Right kidney (tissue), 1 donor: ENCODE measurements at regions not wholly inside any gene's neighbourhood (a gene's known extent, or its start where the extent isn't known, plus 50 kb on each side); places are given as distances from the start of the nearest gene placed in this dataset.

Experiments used
- DNase-seq: peaks from one replicate; pipeline ENCODE4 v3.0.0-alpha.2; 2016

DNA sequence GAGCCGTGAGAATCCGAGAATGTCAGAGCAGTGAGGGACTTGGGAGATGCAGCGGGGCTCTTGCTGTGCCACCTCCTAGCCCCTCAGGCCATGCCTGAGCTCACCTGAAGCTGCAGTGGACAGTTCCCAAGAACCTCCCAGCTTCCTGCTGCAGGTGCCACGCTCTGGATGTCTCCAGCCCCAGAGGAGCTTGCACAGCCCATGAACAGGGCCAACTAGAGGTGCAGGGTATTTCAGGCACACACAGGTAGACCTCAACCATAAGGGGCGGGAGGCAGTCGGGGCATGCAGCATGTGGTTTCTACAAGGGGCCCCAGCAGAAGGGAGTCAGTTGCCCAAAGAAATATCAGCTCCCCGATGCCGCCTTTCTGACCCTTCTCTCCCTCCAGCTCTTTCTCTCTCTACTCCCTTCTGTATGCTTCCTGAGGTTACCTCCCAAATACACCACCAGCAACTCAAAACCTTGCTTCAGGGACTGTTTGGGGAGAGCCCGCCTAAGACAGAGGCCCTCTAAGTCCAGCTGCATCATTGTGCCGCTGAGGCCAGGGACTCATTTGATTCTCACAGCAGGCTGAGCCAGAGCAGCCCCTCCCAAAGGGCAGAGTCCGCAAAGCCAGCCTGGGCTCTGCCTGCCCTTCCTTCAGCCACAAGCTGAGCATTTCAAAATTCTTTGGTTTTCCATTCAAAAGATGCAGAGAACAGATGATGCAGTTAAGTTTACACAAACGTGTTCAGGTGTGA lies 209.8 kb downstream of the MATN1 start:
- DNase-seq = no peak

DNA sequence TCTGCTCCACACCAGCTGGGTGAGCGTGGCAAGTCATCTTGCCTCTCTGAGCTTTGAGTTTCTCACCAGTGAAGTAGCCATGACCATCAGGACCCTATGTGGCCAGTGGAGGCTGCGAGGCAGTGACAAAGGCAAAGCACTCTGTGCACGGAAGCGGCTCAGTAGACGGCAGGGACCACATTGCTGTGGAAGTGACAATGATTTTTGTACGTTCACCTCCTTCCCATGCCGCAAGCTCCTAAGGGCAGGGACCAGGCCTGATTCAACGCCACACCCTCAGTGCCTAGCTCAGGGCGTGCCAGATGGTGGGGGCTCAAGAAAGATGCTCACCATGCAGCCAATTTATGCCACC lies 210.5 kb downstream of the MATN1 start:
- DNase-seq = no peak

DNA sequence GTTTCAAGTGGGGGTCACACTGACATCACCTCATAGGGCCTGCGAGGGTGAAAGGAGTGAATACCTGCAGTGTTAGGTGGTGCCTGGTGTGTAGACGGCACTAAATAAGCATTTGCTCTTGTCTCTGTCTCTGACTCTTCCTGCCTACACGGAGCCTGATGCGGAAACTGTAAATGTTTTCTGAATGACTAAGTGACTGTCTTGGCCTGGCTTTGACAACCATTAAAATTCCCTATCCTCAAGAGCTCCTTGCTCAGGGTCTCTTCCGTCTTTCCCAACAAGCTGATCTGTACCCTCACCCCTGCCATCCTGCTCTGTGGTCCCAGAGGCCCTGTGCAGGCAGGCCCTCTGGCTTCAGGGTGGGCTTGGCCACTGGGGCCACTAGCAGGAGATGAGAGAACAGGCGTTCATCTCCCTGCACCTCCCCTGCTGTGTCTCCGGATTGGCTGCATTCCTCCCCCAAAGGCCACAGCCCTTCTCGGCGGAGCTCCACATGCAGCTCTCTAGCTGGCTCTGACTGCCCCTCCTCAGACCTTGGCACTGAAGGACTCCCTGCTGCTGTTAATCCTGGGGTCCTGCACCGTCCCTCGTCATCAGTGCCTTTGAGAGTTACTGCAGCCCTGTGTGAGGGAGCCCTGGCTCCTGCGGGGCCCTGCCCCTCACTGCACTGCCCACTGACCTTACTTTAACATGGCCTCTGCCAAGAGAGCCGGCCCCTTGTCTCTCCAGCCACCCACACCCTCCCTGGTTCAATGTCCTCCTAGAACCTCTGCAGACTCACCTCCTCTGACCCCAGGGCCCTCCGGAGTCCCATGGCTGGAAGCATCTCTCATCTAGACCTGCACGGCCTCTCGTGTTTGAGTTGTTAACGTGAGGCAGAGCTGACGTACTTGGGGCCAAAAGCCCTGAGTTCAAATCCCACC lies 211.1 kb downstream of the MATN1 start:
- DNase-seq = no peak

DNA sequence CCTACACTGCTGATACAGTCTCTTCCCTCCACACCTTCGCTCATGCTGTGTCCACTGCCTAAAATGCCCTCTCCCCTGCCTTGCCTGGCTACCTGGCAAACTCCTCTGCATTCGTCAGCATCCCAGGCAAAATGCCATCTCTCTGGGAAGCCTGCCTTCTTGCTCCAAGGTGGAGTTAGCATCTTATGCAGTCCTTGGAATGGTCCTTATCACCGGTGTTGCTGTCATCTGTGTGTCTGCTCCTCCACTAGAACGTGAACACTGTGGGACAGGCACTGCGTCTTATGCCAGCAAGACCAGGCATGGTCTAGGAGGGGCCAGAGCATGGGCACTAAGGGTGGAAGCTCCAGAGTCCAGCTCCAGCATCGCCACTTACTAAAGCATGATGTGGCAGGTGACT lies 211.8 kb downstream of the MATN1 start:
- DNase-seq = no peak

DNA sequence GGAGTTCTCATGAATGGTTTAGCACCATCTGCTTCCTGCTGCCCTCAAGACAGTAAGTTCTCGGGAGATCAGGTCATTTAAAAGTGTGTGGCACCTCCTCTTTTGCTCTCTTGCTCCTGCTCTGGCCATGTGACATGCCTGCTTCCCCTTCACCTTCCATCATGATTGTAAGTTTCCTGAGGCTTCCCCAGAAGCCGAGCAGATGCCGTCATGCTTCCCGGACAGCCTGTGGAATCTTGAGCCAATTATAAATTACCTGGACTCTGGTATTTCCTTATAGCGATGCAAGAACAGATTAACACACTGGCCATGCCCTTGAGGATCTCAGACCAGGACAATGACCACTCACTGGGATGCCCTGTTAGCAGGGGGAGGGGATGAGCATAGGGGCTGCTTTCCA lies 212.3 kb downstream of the MATN1 start:
- DNase-seq = no peak

DNA sequence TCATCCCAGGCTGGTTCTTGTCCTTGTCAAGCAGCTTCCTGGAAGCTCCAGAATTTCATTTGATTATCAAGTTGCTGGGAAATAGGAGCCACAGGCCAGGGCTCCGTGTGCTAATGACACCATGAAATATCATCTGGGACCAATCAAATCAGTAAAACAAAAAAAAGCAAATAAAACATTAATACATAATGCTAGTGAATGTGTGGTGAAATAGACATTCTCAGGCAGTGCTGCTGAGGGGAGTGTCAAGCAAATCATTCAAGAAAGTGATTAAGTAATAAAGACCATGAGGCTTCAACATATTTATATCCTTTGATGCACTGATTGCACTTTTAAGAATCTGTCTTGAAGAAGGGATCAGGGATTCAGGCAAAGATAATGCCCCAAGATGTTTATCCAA lies 213.7 kb downstream of the MATN1 start:
- no peak for DNase-seq

DNA sequence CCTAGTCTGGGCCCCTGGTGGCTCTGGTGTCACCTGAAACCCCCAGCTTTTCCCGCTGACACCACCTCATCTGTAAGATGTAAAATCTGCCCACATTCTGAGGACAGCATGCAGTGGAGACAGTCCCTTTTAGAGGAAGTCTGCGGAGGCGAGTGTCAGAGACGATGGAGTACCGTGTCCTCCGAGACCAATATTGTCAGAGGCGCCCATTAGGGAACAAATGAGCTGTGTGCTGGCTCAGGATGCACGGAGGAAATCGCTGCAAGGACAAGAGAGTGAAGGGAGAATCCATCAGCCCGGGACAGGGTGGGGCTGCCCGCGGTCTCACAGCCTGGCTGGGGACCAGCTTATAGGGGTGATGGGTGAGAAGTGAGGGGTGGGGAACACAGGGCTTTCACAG lies 214.8 kb downstream of the MATN1 start:
- no peak for DNase-seq

DNA sequence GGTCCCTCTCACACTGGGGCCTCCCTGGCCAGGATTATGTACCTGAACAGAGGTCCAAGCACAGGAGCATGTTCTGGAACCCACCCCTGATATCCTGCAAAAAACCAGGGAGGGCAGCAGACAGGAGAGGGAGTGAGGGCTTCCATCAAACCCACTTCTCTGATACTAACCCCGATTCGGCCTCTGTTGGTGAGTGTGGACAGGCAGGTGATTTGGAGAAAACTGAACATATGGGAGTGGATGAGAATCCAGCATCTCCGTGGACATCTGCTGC lies 215.3 kb downstream of the MATN1 start:
- no peak for DNase-seq

DNA sequence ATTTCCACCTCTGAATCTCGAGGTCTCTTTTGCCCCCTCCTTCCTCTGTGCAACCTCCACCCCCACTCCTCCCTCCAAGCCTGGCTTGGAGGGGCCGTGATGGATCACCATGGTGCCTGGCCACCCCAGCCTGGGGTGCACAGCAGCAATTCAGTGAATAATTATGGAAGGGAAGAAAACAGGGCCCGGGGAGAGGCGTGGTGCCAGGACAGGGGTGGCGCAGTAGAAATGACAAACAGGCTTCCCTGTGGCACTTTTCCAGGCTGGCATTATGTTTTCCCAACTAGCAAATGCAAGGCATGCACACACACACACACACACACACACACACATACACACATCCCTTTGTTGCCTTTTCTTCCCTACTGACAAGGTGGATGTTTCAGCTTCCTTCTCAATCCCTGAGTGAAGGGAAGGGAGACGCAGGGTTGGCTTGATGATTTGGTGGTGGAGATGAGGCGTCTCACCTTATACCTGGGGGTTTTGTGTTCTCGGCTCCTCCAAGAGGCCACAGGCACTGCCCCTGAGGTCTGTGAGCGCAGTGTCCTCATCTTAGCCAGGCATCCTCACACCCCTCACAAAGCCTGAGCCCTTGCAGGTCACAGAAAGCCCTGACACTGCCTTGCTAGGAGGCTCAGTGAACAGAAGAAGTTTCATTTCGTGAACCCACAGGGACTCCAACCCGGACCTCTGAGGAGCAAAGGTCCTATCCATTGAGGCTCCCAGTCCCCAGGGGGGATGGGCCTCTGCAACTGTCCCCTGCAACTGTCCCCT lies 215.8 kb downstream of the MATN1 start:
- DNase-seq = no peak

DNA sequence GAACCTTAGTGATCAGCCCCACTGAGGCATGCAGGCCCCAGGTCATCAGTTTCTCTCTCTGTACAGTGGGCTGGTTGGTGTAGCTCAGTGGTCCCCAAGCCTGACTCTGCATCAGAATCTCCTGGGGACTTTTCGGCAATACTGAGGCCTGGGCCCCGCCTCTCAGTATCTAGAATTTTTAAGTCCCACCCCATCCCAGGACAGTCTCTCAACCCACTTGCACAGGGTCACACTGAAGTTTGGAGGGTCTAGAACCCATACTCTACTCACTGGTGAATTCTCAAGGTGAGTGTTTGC lies 216.4 kb downstream of the MATN1 start:
- DNase-seq = no peak

DNA sequence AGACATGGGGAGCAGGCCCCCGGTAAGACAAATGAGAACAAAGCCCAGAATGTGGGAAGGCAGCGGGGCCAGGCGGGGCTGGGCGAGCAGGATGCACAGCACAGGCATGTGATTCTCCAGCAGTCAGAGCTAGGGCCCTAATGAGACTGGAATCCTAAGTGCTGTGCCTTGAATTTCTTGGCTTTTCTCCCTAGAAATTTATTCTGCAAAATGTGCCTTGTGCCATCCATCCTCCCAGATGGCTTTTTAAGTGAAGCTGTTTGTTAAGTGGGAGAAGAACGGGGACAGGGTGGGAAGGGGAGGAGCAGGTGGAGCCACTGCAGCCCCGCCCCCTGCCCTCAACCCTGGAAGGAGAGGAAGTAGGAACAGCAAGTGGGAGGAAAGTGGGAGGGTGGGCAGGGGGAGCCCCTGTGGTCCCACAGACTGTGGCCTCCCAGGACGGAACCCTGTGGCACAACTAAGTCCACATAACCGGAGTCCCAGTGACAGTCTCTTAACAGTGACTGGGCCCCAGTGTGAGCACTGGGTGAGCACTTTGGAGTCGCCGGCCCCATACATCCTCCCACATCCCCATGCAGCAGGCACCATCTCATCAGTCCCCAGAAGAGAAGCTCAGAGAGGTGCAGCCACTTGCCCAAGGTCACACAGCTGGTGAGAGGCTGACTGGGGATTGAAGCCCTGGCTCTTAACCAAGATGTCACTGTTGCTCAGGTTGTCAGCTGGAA lies 216.9 kb downstream of the MATN1 start:
- DNase-seq = no peak

DNA sequence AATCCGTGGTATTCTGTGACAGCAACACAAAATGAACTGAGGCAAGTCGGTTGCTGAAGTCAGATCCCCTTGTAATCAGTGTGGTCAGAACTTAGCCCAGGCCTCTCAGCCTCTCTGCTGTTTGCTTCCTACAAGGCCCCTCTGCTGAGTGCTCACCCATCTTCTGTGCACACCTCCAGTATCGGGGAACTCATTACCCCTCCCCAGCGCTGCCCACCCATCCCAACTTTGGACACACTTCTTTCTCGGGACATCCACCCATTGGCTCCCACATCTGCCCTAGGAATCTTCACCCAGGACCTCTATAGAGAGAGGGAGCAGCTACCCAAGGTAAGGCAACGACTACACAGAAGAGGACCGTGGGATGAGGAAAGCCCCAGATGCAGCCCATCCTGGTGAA lies 217.5 kb downstream of the MATN1 start:
- no peak for DNase-seq

DNA sequence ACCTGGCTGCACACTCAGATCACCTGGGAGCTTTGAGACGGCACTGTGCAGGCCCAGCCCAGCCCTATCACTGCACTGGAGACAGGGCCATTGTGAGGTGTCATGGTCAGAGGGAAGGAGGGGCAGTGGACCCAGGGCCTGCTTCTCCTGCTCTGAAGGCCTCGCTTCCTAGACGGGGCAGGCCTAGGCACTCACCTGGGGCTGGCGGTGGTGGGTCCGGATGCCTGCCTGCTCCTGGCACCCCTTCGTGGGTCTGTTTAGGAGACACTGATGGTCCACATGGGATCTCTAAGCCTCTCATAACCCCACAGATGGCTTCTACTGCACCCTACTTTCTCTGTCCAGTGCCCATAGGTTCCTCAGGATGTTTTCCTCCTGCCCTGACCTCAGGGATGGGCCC lies 230.9 kb downstream of the MATN1 start:
- no peak for DNase-seq

DNA sequence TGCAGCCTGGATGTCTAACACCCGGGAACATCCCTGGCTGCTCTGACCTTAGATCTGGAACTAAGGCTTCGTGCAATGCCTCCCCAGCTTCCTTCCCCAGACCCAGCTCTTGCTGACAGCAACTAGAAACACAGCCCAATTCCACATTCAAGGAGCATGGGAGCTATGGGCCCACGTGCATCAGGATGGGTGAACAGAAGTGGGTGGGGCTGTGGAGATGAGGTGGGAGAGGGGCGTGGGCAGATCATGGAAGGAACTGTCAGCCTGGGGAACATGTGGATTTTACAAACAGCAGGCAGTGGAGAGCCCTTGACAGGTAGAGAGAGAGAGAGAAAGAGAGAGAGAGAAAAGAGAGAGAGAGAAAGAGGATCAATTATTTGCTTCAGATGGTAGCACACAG lies 231.6 kb downstream of the MATN1 start:
- DNase-seq = no peak

DNA sequence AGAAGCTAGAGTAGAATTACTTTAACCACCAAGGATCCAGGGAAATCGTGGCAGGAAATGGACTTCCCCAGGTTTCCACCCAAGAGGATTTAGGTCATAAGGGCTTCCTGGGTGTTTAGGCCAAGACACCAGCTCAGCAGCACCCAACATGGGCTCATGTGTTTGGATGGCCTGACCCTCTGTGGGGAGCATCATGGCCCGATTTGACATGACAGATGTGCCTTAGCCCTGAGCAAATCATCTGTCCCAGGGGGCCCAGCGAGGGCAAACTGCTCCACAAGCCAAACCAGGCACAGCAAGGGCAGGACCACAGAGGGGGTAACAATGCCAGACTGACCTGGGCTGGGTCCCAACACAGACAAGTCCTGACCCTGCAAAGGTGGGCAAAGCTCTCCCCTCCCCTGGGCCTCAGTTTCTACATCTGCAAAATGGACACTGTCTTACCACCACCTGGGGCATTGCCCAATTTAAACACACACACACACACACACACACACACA lies 232.8 kb downstream of the MATN1 start:
- no peak for DNase-seq

DNA sequence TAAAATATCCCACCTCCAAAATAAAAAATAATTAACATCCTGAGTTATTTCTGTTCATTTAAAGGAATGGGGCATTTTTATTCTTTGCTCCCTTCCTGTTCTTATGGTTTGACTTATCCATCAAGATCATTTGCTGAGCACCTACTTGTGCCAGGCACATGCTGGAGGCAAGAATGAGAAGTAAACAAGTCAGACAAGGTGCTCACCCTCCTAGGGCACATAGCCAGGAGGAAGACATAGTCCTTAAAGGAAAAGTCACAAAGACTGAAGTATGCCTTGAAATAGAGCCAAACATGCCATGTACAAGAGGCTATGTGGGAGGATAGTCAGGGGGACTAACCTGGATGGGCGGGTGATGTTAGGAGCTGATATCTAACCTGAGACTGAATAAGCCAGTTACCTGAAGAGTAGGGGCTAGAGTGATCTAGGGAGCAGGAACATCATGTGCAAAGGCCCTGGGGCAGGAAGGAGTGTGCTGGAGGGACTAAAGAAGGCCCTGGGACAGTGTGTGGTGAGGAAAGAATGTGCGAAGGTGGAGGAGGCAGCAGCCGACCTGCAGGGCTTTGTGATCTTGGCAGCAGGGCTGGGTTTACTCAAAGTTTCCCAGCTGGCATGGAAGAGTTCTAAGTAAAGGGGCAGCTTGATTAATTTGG lies 233.5 kb downstream of the MATN1 start:
- DNase-seq = no peak

DNA sequence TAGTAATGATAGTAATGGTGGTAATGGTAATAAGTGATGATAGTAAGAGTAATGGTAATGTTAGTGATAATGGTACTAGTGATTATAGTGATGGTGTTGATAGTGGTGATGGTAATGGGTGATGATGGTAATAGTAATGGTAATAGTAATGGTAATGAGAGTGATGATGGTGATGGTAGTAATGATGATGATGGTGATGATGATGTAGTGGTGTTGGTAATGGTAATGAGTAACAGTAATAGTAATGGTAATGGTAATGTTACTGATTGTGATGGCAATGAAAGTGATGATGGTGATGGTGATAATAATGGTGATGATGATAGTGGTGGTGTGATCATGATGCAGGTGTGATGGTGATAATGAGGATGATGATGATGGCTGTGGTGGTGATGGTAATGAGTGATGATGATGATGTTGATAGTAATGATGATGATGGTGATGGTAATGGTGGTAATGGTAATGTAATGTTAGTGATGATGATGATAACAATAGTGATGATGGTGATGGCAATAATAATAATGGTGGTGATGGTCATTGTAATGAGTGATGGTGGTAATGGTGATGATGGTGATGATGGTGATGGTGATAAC lies 235.0 kb downstream of the MATN1 start:
- no peak for DNase-seq

DNA sequence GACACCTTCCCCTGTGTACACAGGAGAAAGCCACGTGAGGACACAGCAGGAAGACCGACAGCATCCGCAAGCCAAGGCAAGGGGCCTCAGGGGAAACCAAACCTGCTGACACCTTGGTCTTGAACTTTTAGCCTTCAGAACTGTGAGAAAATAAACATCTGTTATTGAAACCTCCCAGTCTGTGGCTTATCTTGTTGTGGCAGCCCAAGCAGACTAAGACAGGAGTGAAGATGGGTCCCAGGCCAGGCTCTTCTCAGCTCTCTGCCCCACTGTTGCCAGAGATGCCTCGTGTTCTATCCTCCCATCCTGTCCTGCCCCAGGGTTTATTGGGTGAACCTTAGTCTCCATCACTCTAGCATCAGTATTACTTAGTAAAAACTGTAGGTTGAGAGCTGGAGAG lies 236.3 kb downstream of the MATN1 start:
- no peak for DNase-seq

DNA sequence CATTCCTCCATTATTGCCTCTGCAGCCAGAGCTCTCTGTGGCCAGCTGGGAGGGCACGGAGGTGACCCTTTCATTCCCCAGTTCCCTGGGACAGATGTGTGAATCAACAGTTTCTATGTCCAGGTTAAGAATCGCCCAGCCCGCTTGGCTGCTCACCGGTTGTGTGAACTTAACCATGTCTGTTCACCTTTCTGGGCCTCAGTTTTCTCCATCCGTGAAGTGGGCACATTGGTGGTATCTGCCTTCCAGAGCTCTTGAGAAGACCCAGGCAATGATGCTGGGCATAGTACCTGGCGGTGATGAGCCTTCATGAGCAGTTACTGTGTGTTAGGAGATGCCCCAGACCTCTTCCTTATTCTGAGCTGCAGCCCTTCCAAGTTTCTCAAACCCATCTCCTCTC lies 238.3 kb downstream of the MATN1 start:
- DNase-seq = no peak

DNA sequence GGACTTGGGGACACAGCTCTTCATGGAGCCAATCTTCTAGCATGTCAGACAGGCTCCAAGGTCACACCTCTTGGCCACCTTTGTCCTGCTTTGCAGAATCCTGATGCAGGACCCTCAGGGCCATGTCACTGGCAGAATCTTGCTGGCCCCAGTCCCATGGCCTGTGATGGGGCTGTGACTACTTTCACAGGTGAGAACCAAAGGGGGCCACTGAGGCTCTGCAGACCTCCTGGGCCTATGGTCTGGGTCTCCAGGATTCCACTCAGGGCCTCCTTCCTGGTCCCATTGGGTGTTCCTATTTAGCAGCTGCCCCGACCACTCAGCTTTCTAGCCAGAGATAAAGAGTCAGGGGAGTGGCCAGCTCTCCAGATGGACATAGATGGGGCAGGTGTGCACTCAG lies 238.7 kb downstream of the MATN1 start:
- DNase-seq = no peak

DNA sequence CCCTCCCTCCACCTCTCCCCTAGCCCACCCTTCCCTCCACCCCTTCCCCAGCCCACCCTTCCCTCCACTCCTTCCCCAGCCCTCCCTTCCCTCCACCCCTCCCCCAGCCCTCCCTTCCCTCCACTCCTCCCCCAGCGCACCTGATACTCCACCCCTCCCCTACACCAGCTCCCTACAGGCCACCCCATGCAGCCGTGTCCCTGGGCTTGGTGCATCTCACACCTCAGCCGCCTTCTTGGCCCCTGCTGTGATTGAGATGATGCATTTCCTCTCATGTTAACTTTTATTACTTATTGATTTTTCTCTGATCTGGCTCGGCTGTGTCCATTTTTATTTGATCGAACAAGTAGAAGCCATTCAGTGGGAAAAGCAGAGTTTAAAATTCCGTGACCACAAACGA lies 243.8 kb downstream of the MATN1 start:
- no peak for DNase-seq
